ENCODE measurements at regions not wholly inside any gene's neighbourhood (a gene's known extent, or its start where the extent isn't known, plus 50 kb on each side); places are given as distances from the start of the nearest gene placed in this dataset.

DNA sequence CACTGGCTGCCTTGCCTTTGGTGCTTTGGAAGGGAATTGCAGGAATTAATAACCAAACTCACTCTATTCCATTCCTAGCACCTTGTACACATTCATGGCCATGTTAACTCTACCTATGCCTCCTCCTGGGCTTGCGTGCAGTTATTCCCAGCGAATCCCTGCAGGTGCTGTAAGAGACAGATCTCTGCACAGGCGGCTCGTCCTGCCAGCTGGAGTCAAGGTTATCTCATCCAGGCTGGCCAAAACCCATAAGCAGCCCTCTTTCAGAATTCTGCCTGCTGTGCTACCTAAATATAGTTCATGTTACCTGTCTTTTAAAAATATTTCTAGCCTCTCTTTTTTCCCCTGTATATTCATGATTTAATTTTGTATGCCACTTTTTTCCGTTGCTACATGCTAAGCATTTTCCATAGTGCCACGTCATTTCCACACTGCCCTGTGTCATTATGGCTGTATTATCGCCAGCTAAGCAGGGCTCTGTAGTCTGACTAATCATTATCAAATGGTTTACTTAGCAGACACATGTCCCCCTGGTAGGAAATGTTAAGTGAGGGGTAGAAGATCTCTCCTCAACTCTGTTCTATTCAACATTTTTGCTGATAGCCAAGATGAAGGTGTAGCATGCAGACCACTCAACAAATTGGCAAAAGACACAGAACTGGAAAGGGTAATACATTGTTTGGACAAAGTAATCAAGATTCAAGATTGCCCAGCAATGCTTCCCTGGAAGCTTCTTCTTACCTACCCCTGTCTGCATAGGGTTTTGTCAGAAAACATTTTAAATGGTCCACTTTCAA, 79.7 kb upstream of the TAF1B start:
- Histone ChIP-seq H3K27me3 (no peaks in the 10 kb centered on the region), H3K4me3 (no peak overlapping the region), H3K9me3 (ENCODE audit: low read depth) (no peaks in the 10 kb centered on the region), H3K36me3 (no peaks in the 10 kb centered on the region), H3K27ac (no peak overlapping the region), H3K4me1 (ENCODE audit: low read depth) (peaks cover 15% of the 10 kb centered on the region)
- no peak for DNase-seq (ENCODE audit: low read depth in 1 of 2, low spot score in 1 of 2)
- TF ChIP-seq, protein P1, sequence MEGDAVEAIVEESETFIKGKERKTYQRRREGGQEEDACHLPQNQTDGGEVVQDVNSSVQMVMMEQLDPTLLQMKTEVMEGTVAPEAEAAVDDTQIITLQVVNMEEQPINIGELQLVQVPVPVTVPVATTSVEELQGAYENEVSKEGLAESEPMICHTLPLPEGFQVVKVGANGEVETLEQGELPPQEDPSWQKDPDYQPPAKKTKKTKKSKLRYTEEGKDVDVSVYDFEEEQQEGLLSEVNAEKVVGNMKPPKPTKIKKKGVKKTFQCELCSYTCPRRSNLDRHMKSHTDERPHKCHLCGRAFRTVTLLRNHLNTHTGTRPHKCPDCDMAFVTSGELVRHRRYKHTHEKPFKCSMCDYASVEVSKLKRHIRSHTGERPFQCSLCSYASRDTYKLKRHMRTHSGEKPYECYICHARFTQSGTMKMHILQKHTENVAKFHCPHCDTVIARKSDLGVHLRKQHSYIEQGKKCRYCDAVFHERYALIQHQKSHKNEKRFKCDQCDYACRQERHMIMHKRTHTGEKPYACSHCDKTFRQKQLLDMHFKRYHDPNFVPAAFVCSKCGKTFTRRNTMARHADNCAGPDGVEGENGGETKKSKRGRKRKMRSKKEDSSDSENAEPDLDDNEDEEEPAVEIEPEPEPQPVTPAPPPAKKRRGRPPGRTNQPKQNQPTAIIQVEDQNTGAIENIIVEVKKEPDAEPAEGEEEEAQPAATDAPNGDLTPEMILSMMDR (IDR thresholded peaks at IDR 0.05; ENCODE audit: low read depth, low read length): no peak

DNA sequence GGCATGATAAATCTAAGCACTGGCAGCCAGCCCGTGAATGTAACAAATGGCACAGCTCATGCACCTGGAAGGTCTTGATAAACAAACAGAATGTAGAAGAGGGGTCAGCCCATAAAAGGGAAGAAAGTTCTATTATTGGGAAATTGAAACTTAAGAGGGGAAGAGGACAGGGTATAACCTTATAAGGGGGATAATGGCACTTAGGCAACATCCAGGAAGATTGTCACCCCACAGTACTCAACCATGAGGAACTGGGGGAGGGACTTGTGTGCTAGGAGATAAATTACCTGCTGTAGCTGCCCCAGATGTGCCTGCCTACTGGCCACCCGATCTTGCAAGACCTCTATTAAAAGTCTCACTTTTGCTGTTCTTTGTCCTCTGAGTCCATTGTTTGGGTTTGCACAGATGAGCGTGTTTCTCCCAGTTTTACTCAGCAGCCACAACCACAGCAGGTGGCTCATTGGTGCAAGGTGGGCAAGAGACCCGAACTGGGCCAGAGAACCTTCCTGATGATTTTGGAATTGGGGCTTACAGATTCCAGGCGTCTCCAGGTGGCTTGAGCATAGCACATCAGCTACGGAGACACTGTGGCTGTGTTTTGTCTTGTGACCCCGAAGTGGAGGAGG, 79.0 kb upstream of the TAF1B start:
- H3K27ac ChIP-seq: no peak overlapping the region
- H3K36me3 ChIP-seq: no peaks in the 10 kb centered on the region
- TF ChIP-seq, protein P1 (IDR thresholded peaks at IDR 0.05; ENCODE audit: low read depth, low read length): no peak
- H3K4me3 ChIP-seq: no peak overlapping the region
- no peaks in the 10 kb centered on the region for H3K9me3 ChIP-seq (ENCODE audit: low read depth)
- no peak for DNase-seq (ENCODE audit: low read depth in 1 of 2, low spot score in 1 of 2)
- H3K4me1 ChIP-seq (ENCODE audit: low read depth): peaks cover 13% of the 10 kb centered on the region
- H3K27me3 ChIP-seq: no peaks in the 10 kb centered on the region

DNA sequence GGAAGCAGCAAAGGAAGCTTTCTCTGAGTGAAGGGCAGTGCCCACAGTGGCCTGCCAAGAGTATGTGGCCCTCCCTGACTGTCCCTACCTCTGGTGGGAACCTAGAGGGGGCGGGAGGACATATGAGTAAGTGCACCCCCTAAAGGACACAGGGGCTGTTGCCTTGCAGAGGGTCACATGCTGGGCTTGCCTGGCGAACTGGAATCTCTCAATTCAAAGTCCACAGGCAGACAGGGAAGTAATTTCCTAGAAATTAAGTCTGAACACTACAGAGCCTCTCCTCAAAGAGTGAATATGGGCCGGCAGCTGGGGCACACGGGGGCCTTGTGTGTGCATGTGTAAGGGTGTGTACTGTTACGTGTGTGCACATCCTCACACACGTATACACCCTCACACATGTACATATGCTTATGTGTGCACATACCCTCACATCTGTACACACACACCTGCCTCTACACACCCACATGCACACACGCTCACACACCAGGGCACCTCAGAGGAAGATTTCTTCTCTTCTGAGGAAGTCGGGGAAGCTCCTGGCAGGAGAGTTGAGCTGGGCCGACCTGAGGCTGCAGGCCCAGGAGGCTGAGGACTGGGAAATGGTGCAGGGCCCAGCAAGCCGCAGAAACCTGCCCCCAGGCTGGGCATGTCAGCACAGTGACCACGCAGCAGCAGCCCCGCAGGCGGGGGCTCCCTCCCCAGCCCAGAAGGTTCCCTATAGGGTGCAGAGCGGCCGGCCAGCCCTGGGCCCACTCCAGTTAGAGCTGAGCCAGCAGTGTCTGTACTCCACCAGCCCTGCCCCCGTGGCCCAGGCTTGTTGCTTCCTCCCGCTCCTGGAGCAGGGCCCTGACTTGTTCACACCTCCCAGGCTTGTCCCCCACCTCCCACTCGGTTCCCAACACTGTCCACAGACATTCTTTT, 77.4 kb upstream of the TAF1B start:
- H3K4me3 ChIP-seq: no peak overlapping the region
- peak in 1 of 2 donors; percentile 54 for DNase-seq (ENCODE audit: low read depth in 1 of 2, low spot score in 1 of 2)
- no peaks in the 10 kb centered on the region for H3K27me3 ChIP-seq
- H3K27ac ChIP-seq: no peak overlapping the region
- no peaks in the 10 kb centered on the region for H3K9me3 ChIP-seq (ENCODE audit: low read depth)
- H3K4me1 ChIP-seq (ENCODE audit: low read depth): peaks cover 13% of the 10 kb centered on the region
- H3K36me3 ChIP-seq: no peaks in the 10 kb centered on the region
- TF ChIP-seq, protein P1 (IDR thresholded peaks at IDR 0.05; ENCODE audit: low read depth, low read length): no peak

DNA sequence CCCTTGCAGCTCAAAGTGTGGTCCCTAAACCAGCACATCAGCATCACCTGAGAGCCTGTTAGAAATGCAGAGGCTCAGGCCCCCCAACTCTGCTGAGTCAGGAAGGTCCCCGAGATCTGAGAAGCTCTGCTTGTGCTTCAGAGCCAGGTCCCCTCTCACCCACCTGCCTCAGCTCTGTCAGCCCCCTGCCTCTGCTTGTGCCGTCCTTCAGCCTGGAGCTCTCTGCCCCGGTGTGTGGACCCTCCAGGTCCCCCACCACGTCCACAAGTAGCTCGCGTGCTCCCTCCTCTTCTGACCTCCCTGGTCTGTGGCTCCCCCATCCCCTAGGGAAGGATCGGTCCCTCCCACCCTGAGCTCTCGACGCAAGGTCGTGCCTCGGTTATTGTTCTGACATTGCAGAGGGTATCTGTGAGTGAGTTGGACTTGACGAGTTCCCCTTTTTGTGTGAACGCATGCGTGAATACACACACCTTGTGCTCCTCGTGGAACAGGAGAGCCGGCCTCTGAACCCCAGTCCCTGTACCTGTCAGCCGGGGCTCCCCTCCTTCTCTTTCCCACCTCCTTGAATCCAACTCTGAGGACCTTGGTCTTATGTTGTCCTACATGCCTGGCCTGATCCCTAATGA, 75.5 kb upstream of the TAF1B start:
- Histone ChIP-seq H3K4me3 (no peak overlapping the region), H3K9me3 (ENCODE audit: low read depth) (no peaks in the 10 kb centered on the region), H3K27ac (no peak overlapping the region), H3K36me3 (no peaks in the 10 kb centered on the region), H3K4me1 (ENCODE audit: low read depth) (peaks cover 13% of the 10 kb centered on the region), H3K27me3 (no peaks in the 10 kb centered on the region)
- no peak for DNase-seq (ENCODE audit: low read depth in 1 of 2, low spot score in 1 of 2)
- TF ChIP-seq, protein P1 (IDR thresholded peaks at IDR 0.05; ENCODE audit: low read depth, low read length): no peak

DNA sequence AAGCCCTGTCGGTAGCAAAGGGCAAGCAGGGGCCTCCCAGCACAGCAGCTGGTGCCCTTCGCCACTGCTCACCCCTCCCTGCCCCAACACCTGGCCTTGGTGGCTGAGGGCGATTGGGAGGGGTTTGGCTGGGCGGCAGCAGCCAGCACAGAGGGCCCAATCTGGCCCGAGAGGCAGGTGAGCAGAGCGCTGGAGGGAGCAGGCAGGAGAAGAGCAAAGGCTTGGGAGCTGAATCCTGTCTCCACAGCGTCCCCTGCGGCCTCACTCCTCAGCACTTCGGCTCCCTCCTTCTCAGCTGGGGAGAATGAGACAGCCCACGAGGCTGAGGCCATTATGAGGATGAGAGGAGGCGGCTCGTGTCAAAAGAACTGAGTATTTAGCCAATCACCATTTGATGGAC, 74.9 kb upstream of the TAF1B start:
- Histone ChIP-seq H3K4me1 (ENCODE audit: low read depth) (peaks cover 13% of the 10 kb centered on the region), H3K9me3 (ENCODE audit: low read depth) (no peaks in the 10 kb centered on the region), H3K27ac (no peak overlapping the region), H3K27me3 (no peaks in the 10 kb centered on the region), H3K4me3 (no peak overlapping the region), H3K36me3 (no peaks in the 10 kb centered on the region)
- TF ChIP-seq, protein P1 (IDR thresholded peaks at IDR 0.05; ENCODE audit: low read depth, low read length): no peak
- DNase-seq (ENCODE audit: low read depth in 1 of 2, low spot score in 1 of 2): peak in 1 of 2 donors; percentile 85

Measured in cardiac muscle cell (in vitro differentiated cells and primary cell).